NCI-H2227 (cell line): ENCODE measurements at regions not wholly inside any gene's neighbourhood (a gene's known extent, or its start where the extent isn't known, plus 50 kb on each side); places are given as distances from the start of the nearest gene placed in this dataset.
A peak's percentile ranks its signal among the peaks of the same experiment; 100 is the strongest.
"Not testable (repeated sequence)": the region's sequence is repeated elsewhere in the genome, so short reads cannot be mapped to it uniquely, and the experiment has no call there.

Experiments
- DNase-seq: peaks from one replicate; lab custom pipeline; 2025; ENCODE audit not compliant: unreplicated experiment; lab: John Stamatoyannopoulos, UW

DNA sequence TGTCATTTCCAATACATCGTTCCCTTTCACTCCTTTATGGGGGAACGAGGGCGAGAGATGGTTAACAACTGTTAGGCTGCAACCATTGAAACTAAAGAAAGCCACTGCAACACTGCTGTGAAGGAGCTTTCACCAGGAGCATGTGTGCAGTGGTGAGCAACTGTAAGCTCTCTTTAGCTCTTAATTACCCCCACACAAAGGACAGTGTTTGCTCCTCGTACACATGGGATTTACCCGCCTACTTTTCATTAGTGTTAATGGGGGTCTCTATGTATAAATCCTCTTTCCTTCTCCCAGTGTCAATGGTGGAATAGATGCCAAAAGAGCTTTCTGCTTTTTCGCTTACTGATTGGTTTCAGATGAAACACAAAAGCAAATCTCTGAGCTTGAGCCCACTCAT lies 343.1 kb downstream of the FLRT2 start:
- no peak for DNase-seq

DNA sequence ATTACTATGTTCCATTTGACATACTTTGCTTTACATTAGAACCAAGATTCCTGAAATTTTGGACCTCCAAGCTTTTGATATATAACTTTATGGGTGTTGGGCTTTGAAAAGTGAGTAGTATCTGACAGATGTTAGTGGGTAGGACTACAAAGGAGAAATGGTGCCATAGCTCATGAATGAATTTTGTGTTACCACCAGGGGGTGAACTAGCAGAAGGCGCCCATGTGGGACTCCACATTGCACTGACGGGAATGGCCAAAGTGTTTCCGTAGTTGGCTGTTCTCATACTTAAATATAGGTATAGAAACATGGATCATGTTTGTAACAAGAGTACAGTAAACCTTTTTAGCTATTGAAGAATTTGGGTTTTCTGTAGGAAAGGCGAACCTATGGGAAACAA lies 337.5 kb downstream of the FLRT2 start:
- DNase-seq = no peak

DNA sequence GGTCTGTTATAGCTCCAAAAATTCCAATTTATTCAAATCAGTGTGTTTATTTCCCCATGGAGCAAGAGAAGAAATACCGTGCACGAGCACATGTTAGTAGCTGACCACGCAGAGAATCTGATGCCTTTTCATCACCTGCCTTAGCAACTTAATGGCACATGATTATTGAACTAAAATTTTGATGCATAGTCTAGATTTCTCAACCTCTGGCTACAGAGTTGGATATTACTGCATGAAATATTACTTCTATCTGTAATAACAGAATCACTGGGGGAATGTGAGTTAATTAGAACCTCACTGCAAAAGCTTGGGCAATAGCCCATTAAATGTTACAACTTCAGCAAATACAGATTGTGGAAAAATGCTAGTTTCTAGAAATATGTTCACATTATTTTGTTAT lies 335.8 kb downstream of the FLRT2 start:
- no peak for DNase-seq

DNA sequence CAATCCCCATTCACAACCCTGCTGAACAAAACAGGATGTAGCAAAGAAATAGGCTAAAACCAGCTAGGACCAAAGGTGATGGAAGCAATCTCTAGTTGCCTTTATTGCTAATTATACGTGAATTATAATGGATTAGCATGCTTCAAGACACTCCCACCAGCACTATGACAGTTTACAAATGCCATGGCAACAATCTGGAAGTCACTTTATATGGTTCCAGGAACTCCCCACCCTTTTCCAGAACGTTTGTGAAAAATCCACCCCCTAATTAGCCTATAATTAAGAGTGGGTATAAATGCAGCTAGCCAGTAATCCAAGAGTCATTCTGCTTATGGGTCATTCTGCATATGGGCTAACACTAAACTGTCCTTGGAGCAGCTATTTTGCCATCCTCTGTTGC lies 328.7 kb downstream of the FLRT2 start:
- no peak for DNase-seq

DNA sequence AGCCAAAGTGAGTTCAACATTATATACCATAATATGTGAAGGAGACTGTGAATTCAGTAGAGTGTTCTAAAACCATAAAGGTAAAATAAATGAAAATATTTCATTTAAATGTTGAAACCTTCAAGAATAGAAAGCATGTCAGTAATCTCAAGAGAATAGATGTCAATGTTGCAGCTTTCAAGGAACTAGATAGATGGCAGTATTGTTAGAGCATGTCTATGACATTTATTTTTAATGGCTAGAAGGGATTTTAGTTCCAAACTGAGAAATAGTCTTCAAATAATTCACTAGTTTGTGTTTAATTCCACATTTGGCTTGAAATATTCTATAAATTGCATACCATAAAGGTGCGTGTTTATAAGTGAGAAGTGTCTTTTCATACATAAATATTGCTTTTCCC lies 326.5 kb downstream of the FLRT2 start:
- DNase-seq = no peak

DNA sequence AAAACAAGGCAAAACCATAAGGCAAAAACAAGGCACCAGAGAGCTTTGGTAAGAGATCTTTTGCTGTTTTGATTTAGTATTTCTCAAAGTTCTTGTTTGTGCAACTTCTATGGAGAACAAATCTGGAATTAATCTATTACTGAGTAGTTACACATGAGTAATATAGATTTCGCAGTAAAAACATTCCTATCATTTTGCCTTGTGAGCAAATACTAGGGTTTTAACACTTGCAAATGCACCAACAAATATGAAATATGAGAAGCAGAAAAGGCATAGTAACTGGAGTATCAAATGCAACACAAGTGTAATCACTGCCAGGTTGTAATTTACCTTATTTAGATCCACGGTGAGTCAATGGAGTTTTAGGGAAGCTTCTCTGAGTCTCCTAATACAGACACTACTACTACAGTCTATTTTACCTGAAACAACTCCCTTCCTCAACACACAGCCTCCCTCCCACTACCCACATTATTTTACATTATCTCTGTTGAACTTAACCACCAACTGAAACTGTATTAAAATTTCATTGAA lies 324.1 kb downstream of the FLRT2 start:
- no peak for DNase-seq

DNA sequence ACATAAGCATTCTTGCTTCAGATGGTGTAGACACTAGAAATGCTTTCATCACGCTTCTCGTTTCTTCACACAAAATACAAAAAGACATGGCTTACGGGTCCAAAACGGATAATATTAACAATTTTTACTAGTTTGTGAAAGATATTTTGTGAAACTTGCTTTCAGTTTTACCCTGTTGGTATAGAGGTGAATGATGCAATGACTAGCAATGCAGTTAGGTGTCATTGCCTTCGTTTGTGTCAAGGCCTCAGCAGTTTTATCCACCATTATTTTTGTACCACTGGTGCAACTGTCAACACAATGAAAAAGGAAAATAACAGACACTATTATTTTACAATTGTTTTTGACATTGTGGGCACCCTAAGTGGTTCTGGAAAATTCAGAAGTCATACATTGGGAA lies 323.0 kb downstream of the FLRT2 start:
- no peak for DNase-seq

DNA sequence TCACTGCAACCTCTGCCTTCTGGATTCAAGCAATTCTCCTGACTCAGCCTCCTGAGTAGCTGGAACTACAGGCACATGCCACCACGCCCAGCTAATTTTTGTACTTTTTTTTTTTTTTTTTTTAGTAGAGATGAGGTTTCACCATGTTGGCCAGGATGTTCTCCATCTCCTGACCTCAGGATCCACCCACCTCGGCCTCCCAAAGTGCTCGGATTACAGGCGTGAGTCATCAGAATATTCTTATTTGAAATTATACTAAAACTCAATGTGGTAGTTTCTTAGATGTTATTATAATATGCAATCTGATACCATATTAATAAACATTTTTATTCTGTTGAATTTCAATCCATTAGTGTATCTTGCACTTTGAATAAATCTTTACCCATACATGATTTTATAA lies 322.2 kb downstream of the FLRT2 start:
- DNase-seq = not testable (repeated sequence)

DNA sequence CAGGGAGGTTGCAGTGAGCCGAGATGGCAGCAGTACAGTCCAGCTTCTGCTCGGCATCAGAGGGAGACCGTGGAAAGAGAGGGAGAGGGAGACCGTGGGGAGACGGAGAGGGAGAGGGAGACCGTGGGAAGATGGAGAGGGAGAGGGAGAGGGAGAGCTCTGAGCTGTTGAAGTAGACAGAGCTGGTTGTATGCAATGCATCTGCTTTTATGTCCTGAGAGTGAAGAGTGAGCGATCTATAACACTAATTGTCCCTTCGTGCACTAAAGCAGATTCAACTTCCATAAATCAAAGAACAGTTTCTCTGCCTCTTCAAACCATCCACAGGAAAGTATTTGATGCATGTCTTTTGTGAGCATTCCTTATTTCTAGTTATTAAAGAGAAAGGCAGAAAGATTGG lies 300.6 kb downstream of the FLRT2 start:
- DNase-seq = not testable (repeated sequence)

DNA sequence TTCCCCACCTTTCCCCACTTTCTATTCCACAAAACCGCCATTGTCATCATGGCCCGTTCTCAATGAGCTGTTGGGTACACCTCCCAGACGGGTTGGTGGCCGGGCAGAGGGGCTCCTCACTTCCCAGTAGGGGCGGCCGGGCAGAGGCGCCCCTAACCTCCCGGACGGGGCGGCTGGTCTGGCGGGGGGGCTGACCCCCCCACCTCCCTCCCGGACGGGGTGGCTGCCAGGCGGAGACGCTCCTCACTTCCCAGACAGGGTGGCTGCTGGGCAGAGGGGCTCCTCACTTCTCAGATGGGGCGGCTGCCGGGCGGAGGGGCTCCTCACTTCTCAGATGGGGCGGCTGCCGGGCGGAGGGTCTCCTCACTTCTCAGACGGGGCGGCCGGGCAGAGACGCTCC lies 299.7 kb downstream of the FLRT2 start:
- DNase-seq = not testable (repeated sequence)

DNA sequence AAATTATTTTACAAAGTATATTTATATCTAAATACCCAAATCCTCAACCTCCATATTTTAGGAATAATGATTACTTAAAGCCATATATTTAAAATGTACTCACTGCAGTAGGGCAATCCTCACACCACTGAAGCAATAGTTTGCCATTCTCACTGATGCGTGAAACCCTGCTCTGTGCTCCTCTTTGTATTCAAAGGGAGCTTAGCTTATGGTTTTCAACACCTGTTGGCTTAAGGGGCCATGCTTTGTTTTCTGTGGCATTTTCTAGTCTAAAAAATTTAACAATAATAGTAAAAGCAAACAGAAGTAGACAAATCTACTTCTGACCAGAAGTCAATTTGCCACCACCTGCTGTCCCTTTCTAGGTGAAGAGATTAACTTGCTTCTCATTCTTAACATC lies 294.6 kb downstream of the FLRT2 start:
- DNase-seq = no peak

DNA sequence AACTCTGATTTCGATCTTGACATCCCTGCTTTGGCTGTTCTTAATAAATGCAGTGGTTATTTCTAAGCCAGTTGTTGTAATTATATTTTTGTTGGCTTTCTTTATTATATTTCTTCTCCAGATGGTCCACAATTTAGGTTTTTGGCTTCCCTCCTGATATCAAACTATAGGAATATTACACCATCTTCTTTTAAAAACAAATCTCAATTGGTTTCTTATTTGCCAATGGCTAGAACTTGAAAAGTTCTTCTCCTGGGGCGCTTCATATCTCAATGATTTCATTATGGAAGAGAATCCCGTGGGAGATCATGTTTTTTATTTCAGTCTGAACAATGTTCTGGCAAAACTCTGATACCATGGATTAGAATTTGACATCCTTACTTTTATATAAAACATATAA lies 292.3 kb downstream of the FLRT2 start:
- no peak for DNase-seq

DNA sequence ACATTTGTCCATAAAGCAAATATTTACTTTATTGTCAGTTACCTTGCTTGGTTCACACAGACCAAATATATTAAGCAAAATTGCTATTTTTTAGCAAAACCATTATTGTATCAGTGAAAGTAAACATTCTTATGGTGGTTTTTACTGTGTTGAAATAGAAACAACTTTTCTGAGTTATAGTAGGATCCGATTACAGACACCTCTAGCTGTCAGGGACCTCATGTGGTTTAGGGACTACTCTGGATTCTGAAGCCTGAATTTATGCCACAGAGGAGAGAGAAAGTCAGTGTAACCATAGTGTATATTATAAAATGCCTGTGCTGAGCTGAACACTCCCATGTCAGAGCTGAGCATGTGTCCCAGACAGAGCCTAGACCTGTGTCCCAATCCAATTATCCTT lies 287.5 kb downstream of the FLRT2 start:
- no peak for DNase-seq

DNA sequence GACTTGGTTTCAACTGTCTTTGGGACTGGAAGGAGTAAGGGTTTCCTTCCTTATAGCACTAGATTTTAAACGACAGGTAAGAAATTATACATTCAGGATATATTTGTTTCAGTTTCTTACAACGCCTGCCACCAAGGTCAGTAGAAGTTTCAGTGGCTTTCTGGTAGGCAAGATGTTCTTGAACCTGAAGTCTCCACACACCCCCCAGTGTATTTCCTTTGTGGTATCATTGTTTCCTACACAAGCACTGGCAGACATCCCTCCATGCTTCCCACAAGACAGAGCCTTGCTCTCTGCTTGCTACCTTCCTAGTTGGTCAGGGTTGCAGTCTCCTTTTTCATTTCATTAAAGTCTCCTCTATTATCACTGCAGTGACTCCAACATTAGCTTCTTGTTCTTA lies 283.1 kb downstream of the FLRT2 start:
- no peak for DNase-seq

DNA sequence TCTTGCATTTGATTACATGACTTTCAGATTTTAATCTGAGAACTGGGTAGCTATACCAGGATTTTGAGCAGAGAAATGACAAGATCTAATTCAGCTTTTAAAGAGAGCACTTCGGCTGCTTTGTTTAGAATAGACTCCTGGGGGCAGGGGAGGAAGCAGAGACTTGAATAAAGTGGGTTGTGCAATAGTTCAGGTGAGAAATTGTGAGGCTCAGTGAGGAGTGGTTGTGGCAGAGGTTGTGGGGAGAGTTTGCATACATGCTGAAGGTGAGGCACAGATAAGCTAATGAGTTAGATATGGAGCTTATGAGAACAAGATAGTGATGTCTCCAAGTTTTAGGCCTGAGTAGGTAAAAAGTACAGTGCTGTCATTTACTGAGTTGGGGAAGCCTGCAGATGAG lies 281.4 kb downstream of the FLRT2 start:
- DNase-seq = no peak

DNA sequence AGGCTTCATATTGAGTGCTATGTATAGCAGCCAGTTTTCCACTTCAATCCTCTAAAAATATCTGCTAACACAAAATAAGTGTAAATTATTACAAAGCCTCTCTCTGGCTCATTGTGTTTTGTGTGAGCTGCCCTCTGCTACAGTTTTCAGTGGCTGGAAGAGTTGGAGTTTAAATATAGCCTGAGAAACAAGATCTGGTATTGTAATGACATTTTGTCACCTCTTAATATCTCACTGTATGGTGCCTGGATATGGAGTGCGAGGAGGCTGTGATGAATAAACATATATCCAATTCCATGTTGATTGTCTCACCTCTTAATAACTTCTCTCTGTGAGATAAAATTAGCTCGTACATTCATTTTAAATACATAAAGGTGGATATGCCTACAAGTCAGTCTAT lies 269.7 kb downstream of the FLRT2 start:
- DNase-seq = no peak

DNA sequence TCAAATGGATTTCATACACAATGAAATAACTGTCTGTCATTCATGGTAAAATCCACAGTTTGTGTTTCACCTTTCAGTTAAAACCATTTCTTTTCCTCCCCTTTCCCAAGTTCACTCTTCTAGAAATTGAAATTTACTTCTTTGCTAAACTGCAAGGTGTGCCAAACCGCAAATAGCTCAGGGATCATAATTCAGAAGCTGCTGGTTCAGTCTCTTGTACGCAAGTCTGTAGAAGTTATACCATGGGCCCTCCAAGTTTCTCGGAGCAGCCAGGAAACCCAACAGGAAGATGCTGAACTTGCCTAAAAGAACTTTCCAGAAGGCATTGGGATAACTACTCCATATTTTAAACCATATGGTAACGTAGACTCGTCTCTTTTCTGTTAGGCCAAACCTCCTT lies 268.9 kb downstream of the FLRT2 start:
- no peak for DNase-seq

DNA sequence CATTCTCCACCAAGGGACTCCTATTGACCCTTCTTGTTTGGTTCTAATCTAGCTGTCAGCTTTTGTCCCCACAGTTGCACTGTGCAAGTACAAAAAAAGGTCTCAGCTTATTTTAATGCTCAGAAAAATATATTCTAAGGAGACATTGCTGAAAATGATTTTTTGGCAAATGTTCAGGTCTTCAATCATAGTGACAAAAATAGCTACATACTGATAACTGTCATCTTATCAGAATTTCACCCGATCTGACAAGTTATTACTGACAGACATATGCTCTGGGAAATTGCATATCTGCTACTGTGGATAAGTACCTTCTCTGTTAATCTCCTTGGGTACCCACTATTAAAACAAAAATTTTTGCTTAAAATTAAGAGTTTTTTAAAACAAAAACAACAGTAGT lies 263.6 kb downstream of the FLRT2 start:
- DNase-seq = no peak

DNA sequence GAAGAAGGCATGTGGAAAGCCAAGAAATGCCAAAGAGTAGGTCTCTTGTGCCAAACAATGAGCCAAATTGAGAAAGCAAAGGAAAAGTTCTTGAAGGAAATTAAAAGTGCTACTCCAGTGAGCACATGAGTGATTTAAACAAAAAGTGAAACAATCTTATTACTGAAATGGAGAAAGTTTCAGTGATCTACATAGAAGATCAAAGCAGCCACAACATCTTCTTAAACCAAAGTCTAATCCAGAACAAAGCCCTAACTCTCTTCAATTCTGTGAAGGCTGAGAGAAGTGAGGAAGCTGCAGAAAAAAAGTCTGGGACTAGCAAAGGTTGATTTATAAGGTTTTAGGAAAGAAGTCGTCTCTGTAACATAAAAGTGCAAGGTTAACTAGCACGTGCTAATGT lies 259.6 kb downstream of the FLRT2 start:
- no peak for DNase-seq

DNA sequence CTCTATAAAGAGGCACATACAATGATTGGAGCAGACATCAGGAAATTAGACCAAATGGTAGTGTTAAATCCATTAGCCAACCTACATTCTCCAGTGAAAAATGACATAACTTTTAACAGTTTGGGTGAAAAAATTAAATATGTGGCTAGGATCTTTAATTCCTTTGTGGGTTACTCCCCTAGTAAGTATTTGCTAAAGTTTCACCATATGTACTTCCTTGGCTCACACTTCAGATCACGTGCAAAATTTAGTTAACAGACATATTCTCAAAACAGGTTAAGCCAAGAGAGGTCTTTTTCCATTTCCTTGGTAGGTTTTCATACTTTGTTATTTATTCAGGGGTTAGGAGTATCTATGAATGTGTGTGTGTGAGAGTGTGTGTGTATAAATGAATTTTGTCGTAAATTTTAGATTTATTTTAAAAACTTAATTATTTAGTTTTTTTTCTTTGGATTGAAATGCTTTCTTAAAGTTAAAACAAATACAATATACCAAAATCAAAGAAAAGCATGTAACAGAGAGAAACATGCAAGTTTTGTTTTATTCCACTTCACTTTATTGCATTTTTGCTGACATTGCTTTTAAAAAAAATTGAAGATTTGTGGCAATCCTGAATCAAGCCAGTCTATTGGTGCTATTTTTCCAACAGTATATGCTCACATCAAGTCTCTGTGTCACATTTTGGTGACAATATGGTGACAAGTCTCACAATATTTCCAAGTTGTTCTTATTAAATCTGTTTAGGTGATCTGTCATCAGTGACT lies 258.7 kb downstream of the FLRT2 start:
- no peak for DNase-seq

DNA sequence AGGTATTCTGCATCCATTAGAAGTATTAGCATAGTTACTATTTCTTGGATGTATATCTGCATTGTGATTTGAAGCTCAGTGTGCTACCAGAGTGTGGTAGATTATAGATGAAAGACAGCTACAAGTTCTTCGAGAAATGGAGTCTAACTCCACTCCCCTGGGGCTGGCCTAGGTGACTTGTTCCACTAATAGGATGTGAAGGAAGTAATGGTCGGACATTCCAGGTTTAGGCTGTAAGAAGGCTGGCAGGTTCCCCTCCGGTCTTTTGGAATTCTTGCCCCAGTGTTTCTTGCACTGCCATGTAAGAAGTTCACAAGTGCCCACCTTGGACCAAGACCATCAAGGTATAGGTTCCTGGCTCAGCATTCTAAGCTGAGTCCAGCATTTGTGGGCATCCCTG lies 236.4 kb downstream of the FLRT2 start:
- DNase-seq = no peak

DNA sequence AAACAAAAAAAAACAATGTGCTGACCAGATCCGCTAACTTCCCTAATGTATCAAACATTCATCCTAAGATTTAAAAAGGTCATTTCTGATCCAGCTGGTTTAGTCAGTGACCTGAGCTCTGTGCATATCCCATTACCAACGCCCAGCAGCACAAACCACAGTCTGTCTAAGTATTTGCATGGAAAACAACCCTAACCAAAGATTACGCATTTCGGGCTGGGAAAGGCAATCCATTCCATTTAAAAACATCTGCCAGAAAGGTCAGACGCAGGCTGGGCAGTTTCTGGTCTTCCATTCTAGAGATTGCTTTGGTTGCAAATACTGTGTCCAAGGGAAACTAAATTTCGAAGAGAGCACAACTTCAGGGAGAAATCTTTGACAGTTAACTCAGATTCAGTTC lies 234.9 kb downstream of the FLRT2 start:
- DNase-seq = no peak

DNA sequence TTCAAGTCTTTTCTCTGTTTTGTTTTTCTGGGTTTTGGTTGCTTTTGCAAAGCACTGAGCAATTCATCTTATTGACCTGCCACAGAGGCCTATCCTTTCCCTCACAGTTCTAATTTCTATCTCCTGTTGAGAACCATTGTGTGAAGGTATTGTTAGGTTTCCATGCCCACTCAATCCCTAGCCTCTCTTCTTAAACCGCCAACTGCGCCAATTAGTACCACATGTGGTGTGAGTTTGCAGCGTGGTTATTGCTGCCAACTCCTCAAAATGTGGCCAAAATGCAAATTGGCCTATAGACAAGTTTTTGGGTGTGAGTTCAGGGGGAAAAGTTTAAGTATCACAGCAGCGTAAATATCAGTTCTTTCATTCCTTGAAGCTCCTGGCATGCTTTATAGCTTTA lies 232.6 kb downstream of the FLRT2 start:
- peak; percentile 71 for DNase-seq
